ENCODE measurements at regions not wholly inside any gene's neighbourhood (a gene's known extent, or its start where the extent isn't known, plus 50 kb on each side); places are given as distances from the start of the nearest gene placed in this dataset.

DNA sequence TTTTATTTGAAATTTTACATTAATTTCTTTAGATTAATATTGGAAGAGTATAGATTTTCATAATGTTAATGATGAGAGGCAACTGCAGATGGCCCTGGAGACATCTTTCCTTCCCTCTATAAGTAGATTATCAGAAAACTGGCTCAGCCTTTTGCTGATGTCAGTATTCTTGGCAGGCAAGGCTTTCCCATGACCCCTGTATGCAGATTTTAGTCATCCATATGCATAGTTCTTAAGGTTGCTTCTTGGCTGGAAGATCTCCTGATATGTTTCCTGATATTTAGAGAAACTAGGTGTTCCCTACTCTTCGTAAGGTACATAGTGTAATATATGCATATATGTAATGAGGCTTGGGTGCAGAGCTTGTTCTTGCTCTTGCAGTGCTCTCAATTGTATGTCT lies 911.4 kb downstream of the EPHA3 start:
- Mint-ChIP-seq H3K27me3 (ENCODE audit: insufficient read depth) (no peaks in the 10 kb centered on the region), H3K36me3 (ENCODE audit: low read depth) (no peaks in the 10 kb centered on the region), H3K9me3 (peaks cover 4% of the 10 kb centered on the region), H3K4me1 (ENCODE audit: low read depth) (no peaks in the 10 kb centered on the region), H3K27ac (no peak overlapping the region), H3K4me3 (no peak overlapping the region)
- DNase-seq (ENCODE audit: low spot score) = no peak
- intact Hi-C loops (cut with micrococcal nuclease) = no loop called here

DNA sequence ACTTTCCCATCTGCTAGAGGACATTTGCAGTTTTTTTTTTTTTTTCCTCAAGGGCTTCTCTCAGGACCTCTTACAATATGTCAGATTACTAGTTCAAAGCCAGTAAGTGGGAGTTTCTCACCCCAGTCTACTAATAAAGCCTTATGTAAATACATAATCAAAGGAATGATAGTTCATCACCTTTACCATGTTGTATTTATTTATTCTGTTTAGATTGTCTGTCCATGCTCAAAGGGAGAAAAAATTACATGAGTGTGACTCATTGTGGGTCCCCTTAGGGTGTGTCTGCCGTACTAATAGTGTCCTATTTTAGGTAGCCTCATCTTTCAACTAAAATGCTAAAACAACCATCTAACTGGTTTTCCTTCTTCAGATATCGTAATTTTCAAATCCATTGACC lies 917.6 kb downstream of the EPHA3 start:
- Mint-ChIP-seq H3K9me3 (peaks cover 10% of the 10 kb centered on the region), H3K27ac (no peak overlapping the region), H3K36me3 (ENCODE audit: low read depth) (no peaks in the 10 kb centered on the region), H3K4me3 (no peak overlapping the region), H3K4me1 (ENCODE audit: low read depth) (no peaks in the 10 kb centered on the region), H3K27me3 (ENCODE audit: insufficient read depth) (no peaks in the 10 kb centered on the region)
- intact Hi-C loops (cut with micrococcal nuclease) = no loop called here
- DNase-seq (ENCODE audit: low spot score) = no peak

DNA sequence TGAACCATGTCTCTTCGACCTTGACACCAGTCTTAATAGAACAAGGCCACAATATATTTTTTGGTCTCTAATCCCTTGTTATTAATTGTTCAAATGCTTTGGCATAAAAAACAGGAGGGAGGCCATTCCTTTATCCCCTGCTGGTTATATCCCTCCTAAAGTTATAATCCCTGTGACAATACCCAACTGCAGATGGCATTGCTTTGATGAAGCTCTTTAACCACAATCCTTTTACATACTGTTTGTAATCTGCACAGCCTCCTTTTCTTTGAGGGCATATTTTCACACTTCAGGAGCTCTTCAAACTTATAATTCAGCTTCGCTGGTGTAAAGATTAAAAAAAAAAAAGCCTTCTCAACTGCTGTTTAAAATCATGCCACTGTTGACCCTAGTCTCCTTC lies 919.0 kb downstream of the EPHA3 start:
- H3K36me3 Mint-ChIP-seq (ENCODE audit: low read depth) = no peaks in the 10 kb centered on the region
- DNase-seq (ENCODE audit: low spot score) = no peak
- H3K9me3 Mint-ChIP-seq = peaks cover 10% of the 10 kb centered on the region
- intact Hi-C loops (cut with micrococcal nuclease) = no loop called here
- no peaks in the 10 kb centered on the region for H3K4me1 Mint-ChIP-seq (ENCODE audit: low read depth)
- H3K4me3 Mint-ChIP-seq = no peak overlapping the region
- no peak overlapping the region for H3K27ac Mint-ChIP-seq
- no peaks in the 10 kb centered on the region for H3K27me3 Mint-ChIP-seq (ENCODE audit: insufficient read depth)

DNA sequence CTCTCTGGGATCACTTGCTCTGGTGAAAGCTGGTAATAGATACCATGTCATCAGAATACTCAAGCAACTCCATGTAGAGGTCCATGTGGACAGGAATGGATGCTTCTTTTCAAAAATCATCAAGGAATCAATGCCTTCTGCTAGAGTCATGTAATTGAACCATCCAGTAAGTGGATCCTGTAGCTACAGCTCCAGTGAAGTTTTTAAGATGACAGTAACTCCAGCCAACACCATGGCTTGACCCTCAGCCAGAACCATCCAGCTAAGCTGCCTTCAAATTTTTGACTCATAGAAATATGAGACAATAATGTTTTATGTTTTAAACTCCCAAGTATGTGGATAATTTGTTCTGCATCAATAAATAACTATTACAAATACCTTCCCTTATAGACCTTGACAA lies 923.7 kb downstream of the EPHA3 start:
- H3K9me3 Mint-ChIP-seq = peaks cover 8% of the 10 kb centered on the region
- no peaks in the 10 kb centered on the region for H3K4me1 Mint-ChIP-seq (ENCODE audit: low read depth)
- no peak overlapping the region for H3K27ac Mint-ChIP-seq
- intact Hi-C loops (cut with micrococcal nuclease) = no loop called here
- no peak overlapping the region for H3K4me3 Mint-ChIP-seq
- DNase-seq (ENCODE audit: low spot score) = no peak
- no peaks in the 10 kb centered on the region for H3K36me3 Mint-ChIP-seq (ENCODE audit: low read depth)
- no peaks in the 10 kb centered on the region for H3K27me3 Mint-ChIP-seq (ENCODE audit: insufficient read depth)

DNA sequence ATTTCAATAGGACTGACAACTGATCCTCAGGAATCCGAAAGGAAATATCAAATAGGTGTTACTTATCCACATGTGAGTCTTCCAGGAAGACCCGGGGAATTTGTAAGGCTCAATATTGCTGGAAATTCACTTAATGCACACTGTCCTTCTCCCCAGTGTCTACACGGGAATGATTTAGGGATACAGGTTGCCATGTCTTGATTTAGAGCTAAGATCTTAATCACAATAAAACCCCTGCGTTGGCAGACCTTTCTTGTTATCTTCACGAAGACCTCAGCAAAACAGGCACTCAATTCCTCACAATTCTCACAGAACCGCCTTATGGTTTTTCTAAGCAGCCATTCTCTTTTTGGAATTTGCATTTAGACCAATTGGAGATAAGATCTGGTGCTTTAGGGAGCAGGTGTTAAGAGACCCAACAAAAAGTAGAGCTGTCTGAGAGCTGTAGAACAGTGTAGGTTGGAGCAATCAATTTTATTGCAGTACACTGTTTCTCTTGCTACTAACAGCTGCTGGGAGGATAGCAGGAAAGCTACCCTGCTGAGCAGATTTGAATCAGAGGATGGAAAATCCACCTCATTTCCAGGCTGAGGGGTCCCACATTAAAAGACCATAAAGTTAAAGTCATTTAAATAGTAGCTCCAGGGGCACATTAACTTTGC lies 925.7 kb downstream of the EPHA3 start:
- H3K27ac Mint-ChIP-seq = no peak overlapping the region
- intact Hi-C loops (cut with micrococcal nuclease) = no loop called here
- H3K4me1 Mint-ChIP-seq (ENCODE audit: low read depth) = no peaks in the 10 kb centered on the region
- no peaks in the 10 kb centered on the region for H3K27me3 Mint-ChIP-seq (ENCODE audit: insufficient read depth)
- H3K36me3 Mint-ChIP-seq (ENCODE audit: low read depth) = no peaks in the 10 kb centered on the region
- peaks cover 12% of the 10 kb centered on the region for H3K9me3 Mint-ChIP-seq
- no peak overlapping the region for H3K4me3 Mint-ChIP-seq
- no peak for DNase-seq (ENCODE audit: low spot score)

DNA sequence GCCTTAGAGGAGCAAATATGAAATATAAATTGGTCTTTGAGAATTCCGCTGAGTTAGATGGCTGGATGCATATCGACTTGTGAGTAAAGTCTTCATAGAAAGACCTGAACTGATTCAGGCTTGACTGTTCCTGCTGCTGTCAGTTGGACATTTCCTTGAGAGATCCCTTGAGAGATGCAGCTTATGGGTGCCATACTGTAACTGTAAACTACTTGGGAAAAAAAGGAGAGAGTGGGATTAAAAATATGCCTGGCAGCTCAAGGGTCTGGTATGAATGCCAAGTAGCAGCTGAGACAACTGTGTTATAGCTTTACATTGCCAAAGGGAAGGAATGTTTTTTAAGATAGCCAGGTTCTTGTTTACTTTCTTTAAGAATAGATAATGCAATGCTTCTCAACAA lies 926.6 kb downstream of the EPHA3 start:
- no peak for DNase-seq (ENCODE audit: low spot score)
- Mint-ChIP-seq H3K36me3 (ENCODE audit: low read depth) (no peaks in the 10 kb centered on the region), H3K4me1 (ENCODE audit: low read depth) (no peaks in the 10 kb centered on the region), H3K27ac (no peak overlapping the region), H3K9me3 (peaks cover 12% of the 10 kb centered on the region), H3K27me3 (ENCODE audit: insufficient read depth) (no peaks in the 10 kb centered on the region), H3K4me3 (no peak overlapping the region)
- intact Hi-C loops (cut with micrococcal nuclease) = no loop called here

DNA sequence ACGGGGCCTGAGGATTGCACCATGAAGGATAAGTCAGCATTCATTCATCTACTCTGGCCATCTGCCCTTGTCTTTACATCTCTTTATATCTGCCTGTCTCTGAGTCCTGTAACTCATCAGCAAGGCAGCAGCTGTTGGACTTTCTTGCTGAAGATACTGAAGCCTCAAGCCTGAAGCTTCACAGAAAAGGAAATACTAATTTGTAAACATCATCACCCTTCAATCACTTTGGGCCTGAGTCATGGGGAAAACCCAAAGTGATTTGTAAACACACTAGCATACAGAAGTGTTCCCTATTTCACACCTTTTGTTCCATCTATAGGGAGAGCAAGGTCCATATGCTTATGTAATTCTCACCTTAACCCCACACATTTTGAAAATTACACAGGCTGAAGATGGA lies 928.2 kb downstream of the EPHA3 start:
- H3K9me3 Mint-ChIP-seq = peaks cover 12% of the 10 kb centered on the region
- intact Hi-C loops (cut with micrococcal nuclease) = no loop called here
- no peaks in the 10 kb centered on the region for H3K27me3 Mint-ChIP-seq (ENCODE audit: insufficient read depth)

DNA sequence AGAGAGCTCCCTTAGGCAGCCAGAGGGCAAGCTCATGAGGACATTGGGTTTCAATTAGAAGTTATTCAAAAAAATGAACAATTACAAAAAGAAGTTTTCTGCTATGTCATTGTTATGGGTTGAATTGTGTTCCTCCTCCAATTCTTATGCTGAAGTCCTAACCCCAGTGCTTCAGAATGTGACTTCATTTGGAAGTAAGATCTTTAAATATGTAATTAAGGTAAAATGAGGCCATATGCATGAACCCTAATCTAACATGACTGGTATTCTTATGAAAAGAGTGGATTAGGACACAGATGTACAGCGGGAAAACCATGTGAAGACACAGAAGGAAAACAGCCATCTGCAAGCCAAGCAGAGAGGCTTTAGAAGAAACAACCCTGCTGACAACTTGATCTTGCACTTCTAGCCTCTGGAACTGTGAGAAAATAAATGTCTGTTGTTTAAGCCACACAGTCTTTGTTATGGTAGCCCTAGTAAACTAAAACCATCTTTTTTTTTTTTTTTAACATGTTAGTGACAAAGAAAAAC lies 929.6 kb downstream of the EPHA3 start:
- Mint-ChIP-seq H3K4me1 (ENCODE audit: low read depth) (no peaks in the 10 kb centered on the region), H3K27me3 (ENCODE audit: insufficient read depth) (no peaks in the 10 kb centered on the region), H3K27ac (no peak overlapping the region), H3K4me3 (no peak overlapping the region), H3K9me3 (peaks cover 12% of the 10 kb centered on the region), H3K36me3 (ENCODE audit: low read depth) (no peaks in the 10 kb centered on the region)
- no peak for DNase-seq (ENCODE audit: low spot score)
- intact Hi-C loops (cut with micrococcal nuclease) = no loop called here

More for the DNA sequence above, 928.2 kb downstream of the EPHA3 start:
- Mint-ChIP-seq H3K4me3 (no peak overlapping the region), H3K4me1 (ENCODE audit: low read depth) (no peaks in the 10 kb centered on the region), H3K27ac (no peak overlapping the region), H3K36me3 (ENCODE audit: low read depth) (no peaks in the 10 kb centered on the region)
- DNase-seq (ENCODE audit: low spot score) = no peak

DNA sequence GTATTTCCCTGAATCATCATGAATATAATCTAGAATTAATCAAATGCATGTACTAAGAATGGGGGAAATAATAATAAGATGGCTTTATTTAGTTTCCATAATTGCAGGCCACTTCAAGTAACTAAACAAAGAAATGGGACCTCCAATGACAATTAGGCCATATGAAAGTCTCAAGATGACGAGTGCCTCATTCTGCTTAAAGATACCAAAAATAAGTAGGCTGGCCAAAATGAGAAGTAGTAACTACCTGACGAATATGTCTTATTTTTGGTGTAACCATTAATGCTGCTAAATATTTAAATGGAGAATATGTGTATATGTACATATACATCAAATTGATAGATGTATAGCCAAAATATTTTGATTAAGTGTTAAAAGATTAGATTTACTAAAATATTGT lies 932.6 kb downstream of the EPHA3 start:
- Mint-ChIP-seq H3K4me3 (no peak overlapping the region), H3K9me3 (peaks cover 19% of the 10 kb centered on the region), H3K27me3 (ENCODE audit: insufficient read depth) (no peaks in the 10 kb centered on the region), H3K36me3 (ENCODE audit: low read depth) (no peaks in the 10 kb centered on the region), H3K4me1 (ENCODE audit: low read depth) (no peaks in the 10 kb centered on the region), H3K27ac (no peak overlapping the region)
- intact Hi-C loops (cut with micrococcal nuclease) = no loop called here
- no peak for DNase-seq (ENCODE audit: low spot score)

DNA sequence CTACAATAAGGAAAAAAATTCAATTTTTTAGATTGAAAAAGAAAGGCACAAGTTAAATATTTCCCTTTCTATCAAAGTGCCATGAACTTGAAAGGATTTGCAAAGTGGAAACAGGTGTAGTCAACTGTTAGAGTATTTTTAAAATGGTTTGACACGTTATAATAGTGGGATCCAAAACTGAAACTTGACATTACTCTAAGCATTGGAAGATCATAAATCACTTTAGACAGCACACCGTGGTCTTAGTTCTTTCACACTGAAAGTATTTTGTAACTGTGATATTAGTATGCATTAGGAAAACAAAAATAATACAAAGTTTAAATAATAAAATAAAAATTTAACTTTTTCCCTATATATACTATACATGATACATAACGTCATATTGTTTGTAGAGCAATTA lies 933.1 kb downstream of the EPHA3 start:
- Mint-ChIP-seq H3K9me3 (peaks cover 17% of the 10 kb centered on the region), H3K4me1 (ENCODE audit: low read depth) (no peaks in the 10 kb centered on the region), H3K36me3 (ENCODE audit: low read depth) (no peaks in the 10 kb centered on the region), H3K4me3 (no peak overlapping the region), H3K27ac (no peak overlapping the region), H3K27me3 (ENCODE audit: insufficient read depth) (no peaks in the 10 kb centered on the region)
- no peak for DNase-seq (ENCODE audit: low spot score)
- intact Hi-C loops (cut with micrococcal nuclease) = no loop called here

DNA sequence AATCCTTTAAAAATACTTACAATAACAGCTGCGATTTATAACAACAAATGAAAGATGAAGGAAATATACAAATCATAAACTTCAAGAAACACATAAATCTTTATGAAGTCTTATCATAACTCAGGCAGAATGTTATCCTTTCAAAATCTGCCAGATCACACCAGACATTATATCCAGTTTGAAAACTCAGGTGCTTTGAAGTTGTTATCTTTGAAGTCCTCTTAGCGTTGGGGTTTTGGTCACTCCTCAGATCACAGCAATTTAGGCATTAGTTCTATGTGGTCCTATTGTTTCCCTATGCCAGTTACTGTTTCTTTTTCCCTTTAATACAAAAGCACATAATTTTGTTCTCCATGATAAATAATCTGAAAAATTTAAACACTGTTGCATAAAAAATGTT lies 934.6 kb downstream of the EPHA3 start:
- Mint-ChIP-seq H3K27me3 (ENCODE audit: insufficient read depth) (no peaks in the 10 kb centered on the region), H3K27ac (no peak overlapping the region), H3K4me3 (no peak overlapping the region), H3K36me3 (ENCODE audit: low read depth) (no peaks in the 10 kb centered on the region), H3K4me1 (ENCODE audit: low read depth) (no peaks in the 10 kb centered on the region), H3K9me3 (peaks cover 11% of the 10 kb centered on the region)
- intact Hi-C loops (cut with micrococcal nuclease) = no loop called here
- DNase-seq (ENCODE audit: low spot score) = no peak

DNA sequence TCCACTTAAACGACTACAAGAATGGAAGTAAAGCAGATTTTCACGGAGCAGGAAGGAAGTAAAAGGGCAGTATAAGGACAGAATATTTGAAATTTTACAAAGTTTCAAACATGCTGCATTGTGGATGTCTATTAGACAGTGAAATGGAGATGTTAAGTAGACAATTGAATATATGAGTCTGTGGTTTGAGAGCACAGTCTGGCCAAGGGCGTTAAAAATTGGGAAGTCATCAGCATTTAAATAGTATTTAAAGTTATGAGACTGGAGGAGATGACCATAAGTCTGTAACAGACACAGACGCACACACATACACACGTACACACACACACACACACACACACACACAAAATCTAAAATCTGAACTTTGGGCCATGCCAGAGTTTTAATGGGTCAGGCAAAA lies 935.9 kb downstream of the EPHA3 start:
- DNase-seq (ENCODE audit: low spot score) = no peak
- no peak overlapping the region for H3K27ac Mint-ChIP-seq
- no peaks in the 10 kb centered on the region for H3K27me3 Mint-ChIP-seq (ENCODE audit: insufficient read depth)
- no peaks in the 10 kb centered on the region for H3K4me1 Mint-ChIP-seq (ENCODE audit: low read depth)
- H3K9me3 Mint-ChIP-seq = peaks cover 7% of the 10 kb centered on the region
- no peak overlapping the region for H3K4me3 Mint-ChIP-seq
- no peaks in the 10 kb centered on the region for H3K36me3 Mint-ChIP-seq (ENCODE audit: low read depth)
- intact Hi-C loops (cut with micrococcal nuclease) = no loop called here

DNA sequence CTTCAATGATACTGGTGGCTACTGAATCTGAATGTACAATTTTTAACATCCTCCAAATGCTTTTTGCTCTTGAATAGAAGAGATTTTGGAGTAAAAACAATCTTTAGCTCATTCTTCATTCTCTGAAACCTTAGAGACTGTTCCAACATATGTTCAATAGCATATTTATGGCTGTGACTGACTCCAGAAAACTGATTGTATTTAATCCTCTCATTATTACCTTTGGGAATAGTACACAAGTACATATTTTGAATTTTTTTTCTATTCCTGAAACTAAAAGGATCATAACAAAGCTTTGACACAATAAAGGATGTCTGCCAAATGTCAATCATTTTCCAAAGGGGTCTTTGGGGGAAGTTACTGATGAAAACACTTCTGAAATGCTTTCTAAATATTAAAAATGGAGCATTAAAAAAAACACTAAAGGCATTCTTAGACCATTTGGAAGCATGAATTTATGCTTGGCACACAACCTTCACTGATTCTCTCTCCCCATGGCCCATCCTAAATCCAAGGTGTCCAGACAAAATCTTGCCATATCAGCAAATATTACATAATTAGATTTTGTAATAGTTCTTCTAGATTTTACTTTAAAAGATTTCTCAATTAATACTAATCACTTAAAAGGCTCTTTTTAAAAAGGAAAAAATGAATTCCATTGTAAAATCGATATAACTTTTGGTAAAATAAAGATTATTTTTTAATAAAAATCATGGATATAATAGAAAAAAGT lies 936.8 kb downstream of the EPHA3 start:
- Mint-ChIP-seq H3K4me1 (ENCODE audit: low read depth) (no peaks in the 10 kb centered on the region), H3K9me3 (peaks cover 7% of the 10 kb centered on the region)

More for the DNA sequence above, 936.8 kb downstream of the EPHA3 start:
- Mint-ChIP-seq H3K4me3 (no peak overlapping the region), H3K36me3 (ENCODE audit: low read depth) (no peaks in the 10 kb centered on the region), H3K27me3 (ENCODE audit: insufficient read depth) (no peaks in the 10 kb centered on the region), H3K27ac (no peak overlapping the region)
- intact Hi-C loops (cut with micrococcal nuclease) = no loop called here
- no peak for DNase-seq (ENCODE audit: low spot score)
